NCI-H1417 (cell line): ENCODE measurements at regions not wholly inside any gene's neighbourhood (a gene's known extent, or its start where the extent isn't known, plus 50 kb on each side); places are given as distances from the start of the nearest gene placed in this dataset.
"Not testable (repeated sequence)": the region's sequence is repeated elsewhere in the genome, so short reads cannot be mapped to it uniquely, and the experiment has no call there.

Experiments used
- DNase-seq, 3 experiments: peaks; one replicate each; lab custom pipeline; 2025; lab: John Stamatoyannopoulos, UW

GRCh38 chr11:112643416-112643815 lies 317.8 kb upstream of the NCAM1 start:
- no peak for DNase-seq

- no peak for DNase-seq
Measured at GRCh38 chr11:112644410-112645131, 316.6 kb upstream of the NCAM1 start.

GRCh38 chr11:112649856-112650255 lies 311.4 kb upstream of the NCAM1 start:
- DNase-seq: no peak

- DNase-seq: peak in 1 of 3 experiments; percentile 8
Measured at GRCh38 chr11:112650527-112650926, 310.7 kb upstream of the NCAM1 start.

- DNase-seq: no peak
Measured at GRCh38 chr11:112651386-112651785, 309.8 kb upstream of the NCAM1 start.

GRCh38 chr11:112652786-112653390 lies 308.3 kb upstream of the NCAM1 start:
- no peak for DNase-seq

GRCh38 chr11:112655371-112655770 lies 305.8 kb upstream of the NCAM1 start:
- peak in 1 of 3 experiments; percentile 20 for DNase-seq

GRCh38 chr11:112656772-112657428 lies 304.3 kb upstream of the NCAM1 start:
- no peak for DNase-seq

- DNase-seq: peak in 1 of 3 experiments; percentile 17
Measured at GRCh38 chr11:112658431-112658878, 302.8 kb upstream of the NCAM1 start.

- no peak for DNase-seq
Measured at GRCh38 chr11:112661146-112661545, 300.1 kb upstream of the NCAM1 start.

- DNase-seq: no peak
Measured at GRCh38 chr11:112661571-112661970, 299.6 kb upstream of the NCAM1 start.

GRCh38 chr11:112662554-112662953 lies 298.7 kb upstream of the NCAM1 start:
- DNase-seq: no peak

- no peak for DNase-seq
Measured at GRCh38 chr11:112663947-112664634, 297.1 kb upstream of the NCAM1 start.

GRCh38 chr11:112665291-112665690 lies 295.9 kb upstream of the NCAM1 start:
- DNase-seq: no peak

GRCh38 chr11:112666253-112666652 lies 295.0 kb upstream of the NCAM1 start:
- DNase-seq: no peak

GRCh38 chr11:112670806-112671570 lies 290.2 kb upstream of the NCAM1 start:
- DNase-seq: no peak

GRCh38 chr11:112673401-112673800 lies 287.8 kb upstream of the NCAM1 start:
- not testable (repeated sequence) for DNase-seq

GRCh38 chr11:112685111-112685510 lies 276.1 kb upstream of the NCAM1 start:
- no peak for DNase-seq

- DNase-seq: no peak
Measured at GRCh38 chr11:112689851-112690250, 271.4 kb upstream of the NCAM1 start.

GRCh38 chr11:112693781-112694180 lies 267.4 kb upstream of the NCAM1 start:
- no peak for DNase-seq

- DNase-seq: no peak
Measured at GRCh38 chr11:112694245-112694644, 267.0 kb upstream of the NCAM1 start.

- DNase-seq: peak in 2 of 3 experiments; percentile 13 to 28
Measured at GRCh38 chr11:112694813-112695212, 266.4 kb upstream of the NCAM1 start.
